Adrenal gland (tissue), 5 donors: ENCODE measurements at regions not wholly inside any gene's neighbourhood (a gene's known extent, or its start where the extent isn't known, plus 50 kb on each side); places are given as distances from the start of the nearest gene placed in this dataset.

ENCODE experiments used
- POLR2A ChIP-seq, 2 donors: fragments of 450-650 bp; IDR thresholded peaks; one replicate each; pipeline ENCODE4 v1.6.1; 2017; ENCODE audit warnings: antibody characterized with exemption in 2 of 2, mild to moderate bottlenecking in 2 of 2, moderate library complexity in 1 of 2
- TF ChIP-seq, protein P1 (sequence below), 6 experiments: fragments of 450-650 bp in 4 of 6; fragments of 200-600 bp in 2 of 6; sonication (generic) in 1 of 6; IDR thresholded peaks; 1 replicate in 5 of 6; 2 replicates in 1 of 6; pipeline versions ENCODE4 v1.5.1 to v1.8.0; 2016 to 2021; ENCODE audit warnings: antibody characterized with exemption in 6 of 6, mild to moderate bottlenecking in 2 of 6, moderate library complexity in 1 of 6
- donor health status: DM: no; HTN: no; CAD: no.

DNA sequence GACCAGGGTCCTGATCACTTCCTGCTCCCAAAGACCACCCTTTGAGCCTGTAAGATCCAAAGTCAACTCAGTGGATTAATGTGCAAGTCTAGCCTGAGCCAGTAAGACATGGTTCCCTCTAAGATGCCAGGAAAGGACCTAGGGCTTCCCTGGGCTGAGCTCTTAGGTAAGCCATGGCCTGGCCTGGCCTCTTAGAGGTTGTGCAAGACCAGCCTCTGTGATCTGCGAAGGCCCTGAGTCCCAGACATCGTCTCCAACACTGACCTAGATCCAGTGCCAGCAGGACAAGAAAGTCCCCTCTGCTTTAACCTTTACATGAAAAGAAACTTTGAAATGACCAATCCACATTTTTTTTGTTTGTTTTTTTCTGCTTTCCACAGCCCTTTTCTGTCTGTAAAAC, 73.6 kb upstream of the CYP1B1 start:
- TF ChIP-seq, protein P1, sequence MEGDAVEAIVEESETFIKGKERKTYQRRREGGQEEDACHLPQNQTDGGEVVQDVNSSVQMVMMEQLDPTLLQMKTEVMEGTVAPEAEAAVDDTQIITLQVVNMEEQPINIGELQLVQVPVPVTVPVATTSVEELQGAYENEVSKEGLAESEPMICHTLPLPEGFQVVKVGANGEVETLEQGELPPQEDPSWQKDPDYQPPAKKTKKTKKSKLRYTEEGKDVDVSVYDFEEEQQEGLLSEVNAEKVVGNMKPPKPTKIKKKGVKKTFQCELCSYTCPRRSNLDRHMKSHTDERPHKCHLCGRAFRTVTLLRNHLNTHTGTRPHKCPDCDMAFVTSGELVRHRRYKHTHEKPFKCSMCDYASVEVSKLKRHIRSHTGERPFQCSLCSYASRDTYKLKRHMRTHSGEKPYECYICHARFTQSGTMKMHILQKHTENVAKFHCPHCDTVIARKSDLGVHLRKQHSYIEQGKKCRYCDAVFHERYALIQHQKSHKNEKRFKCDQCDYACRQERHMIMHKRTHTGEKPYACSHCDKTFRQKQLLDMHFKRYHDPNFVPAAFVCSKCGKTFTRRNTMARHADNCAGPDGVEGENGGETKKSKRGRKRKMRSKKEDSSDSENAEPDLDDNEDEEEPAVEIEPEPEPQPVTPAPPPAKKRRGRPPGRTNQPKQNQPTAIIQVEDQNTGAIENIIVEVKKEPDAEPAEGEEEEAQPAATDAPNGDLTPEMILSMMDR (IDR thresholded peaks at IDR 0.05): no peak
- no peak for TF ChIP-seq POLR2A (IDR thresholded peaks at IDR 0.05)
